Activated CD8-positive, alpha-beta memory T cell treated with anti-CD3 and anti-CD28 coated beads for 1 hour (primary cell): ENCODE measurements at regions not wholly inside any gene's neighbourhood (a gene's known extent, or its start where the extent isn't known, plus 50 kb on each side); places are given as distances from the start of the nearest gene placed in this dataset.
"Not testable (repeated sequence)": the region's sequence is repeated elsewhere in the genome, so short reads cannot be mapped to it uniquely, and the experiment has no call there.

Experiments used
- DNase-seq, 2 donors: peaks; one replicate each; pipeline ENCODE4 v3.0.0-alpha.2; 2020; ENCODE audit warnings: low read depth in 1 of 2; ENCODE audit errors: extremely low read depth in 1 of 2

GRCh38 chr22:27594474-27595134, 207.0 kb downstream of the MN1 start:
- no peak for DNase-seq

GRCh38 chr22:27596133-27596870, 205.3 kb downstream of the MN1 start:
- DNase-seq = no peak

- DNase-seq = no peak
These were observed 203.7 kb downstream of the MN1 start for GRCh38 chr22:27597703-27598444.

- DNase-seq = no peak
These were observed 202.8 kb downstream of the MN1 start for GRCh38 chr22:27598792-27599191.

- no peak for DNase-seq
These were observed 200.4 kb downstream of the MN1 start for GRCh38 chr22:27601195-27601594.

GRCh38 chr22:27602390-27602789, 199.2 kb downstream of the MN1 start:
- DNase-seq = no peak

- no peak for DNase-seq
These were observed 198.3 kb downstream of the MN1 start for GRCh38 chr22:27603111-27603799.

GRCh38 chr22:27603800-27604144, 197.8 kb downstream of the MN1 start:
- DNase-seq = no peak

GRCh38 chr22:27605390-27605789, 196.2 kb downstream of the MN1 start:
- no peak for DNase-seq

- not testable (repeated sequence) for DNase-seq
These were observed 193.8 kb downstream of the MN1 start for GRCh38 chr22:27607750-27608149.

- DNase-seq = no peak
These were observed 192.1 kb downstream of the MN1 start for GRCh38 chr22:27609451-27609888.

- not testable (repeated sequence) for DNase-seq
These were observed 191.4 kb downstream of the MN1 start for GRCh38 chr22:27610164-27610563.

GRCh38 chr22:27610863-27611786, 190.4 kb downstream of the MN1 start:
- DNase-seq = no peak

GRCh38 chr22:27612115-27612514, 189.4 kb downstream of the MN1 start:
- no peak for DNase-seq

- DNase-seq = no peak
These were observed 188.2 kb downstream of the MN1 start for GRCh38 chr22:27613099-27614005.

- no peak for DNase-seq
These were observed 187.4 kb downstream of the MN1 start for GRCh38 chr22:27614006-27614649.

GRCh38 chr22:27614650-27615007, 186.9 kb downstream of the MN1 start:
- no peak for DNase-seq

- no peak for DNase-seq
These were observed 186.1 kb downstream of the MN1 start for GRCh38 chr22:27615408-27615807.

GRCh38 chr22:27616033-27616432, 185.5 kb downstream of the MN1 start:
- no peak for DNase-seq
